GM12878 (cell line): ENCODE measurements at regions not wholly inside any gene's neighbourhood (a gene's known extent, or its start where the extent isn't known, plus 50 kb on each side); places are given as distances from the start of the nearest gene placed in this dataset.
A peak's percentile ranks its signal among the peaks of the same experiment; 100 is the strongest.

Experiments used
- ATAC-seq: fragments of 200-7000 bp; cut with Tn5 transposase; 3 replicates; pipeline ENCODE4 v1.9.1; 2020; ENCODE audit warnings: mild to moderate bottlenecking, moderate library complexity
- BruUV-seq: library from RNA; stranded (reverse); fragments of 400-500 nt; replicated peaks from 2 replicates; lab custom pipeline; 2021; lab: Mats Ljungman, UMichigan
- CTCF ChIA-PET: fragments of 300-600 bp; sonication (Branson Sonifier 250); formaldehyde crosslinking; extraction: SDS; loops from one replicate; lab custom pipeline; 2021; ENCODE audit warnings: inconsistent platforms; lab: Yijun Ruan, JAX
- POLR2A ChIA-PET: fragments of 350-600 bp; formaldehyde crosslinking; extraction: SDS; loops from one replicate; lab custom pipeline; 2021; ENCODE audit warnings: inconsistent platforms; lab: Charles Lee
- RAD21 ChIA-PET: fragments of 300-600 bp; sonication (Branson Sonifier 250); formaldehyde crosslinking; loops from one replicate; lab custom pipeline; 2023; ENCODE audit warnings: antibody characterized with exemption; ENCODE audit not compliant: unreplicated experiment; lab: Charles Lee
- SMC1A ChIA-PET: fragments of 300-600 bp; sonication (Branson Sonifier 250); formaldehyde crosslinking; loops from one replicate; lab custom pipeline; 2023; ENCODE audit not compliant: unreplicated experiment, uncharacterized antibody; lab: Charles Lee
- DNase-seq: peaks from one replicate; pipeline ENCODE4 v3.0.0-alpha.2; 2011; ENCODE audit warnings: low read depth, low spot score
- FAIRE-seq: peaks from 3 replicates; lab custom pipeline; 2011; peaks lifted over from hg19 to GRCh38; lab: Jason Lieb, UNC
- H2AFZ ChIP-seq: 2 replicates; pipeline ENCODE4 v1.6.0; 2011; ENCODE audit warnings: low read depth, low read length, control low read depth; ENCODE audit not compliant: control insufficient read depth
- H3K27ac ChIP-seq: 2 replicates; pipeline ENCODE4 v1.5.1; 2011; ENCODE audit warnings: control low read depth; ENCODE audit not compliant: control insufficient read depth, insufficient read depth
- H3K27me3 ChIP-seq, 2 experiments: replicated peaks in 1 of 2; 2 replicates each; pipeline versions ENCODE4 v1.6.0 to v1.6.1; 2011; ENCODE audit warnings: low read length in 1 of 2; ENCODE audit not compliant: control insufficient read depth in 2 of 2, insufficient read depth in 2 of 2
- H3K36me3 ChIP-seq, 2 experiments: 2 replicates each; pipeline ENCODE4 v1.5.1; 2011; ENCODE audit warnings: low read length in 1 of 2; ENCODE audit not compliant: control insufficient read depth in 2 of 2, insufficient read depth in 2 of 2
- H3K4me1 ChIP-seq: 2 replicates; pipeline ENCODE4 v1.6.1; 2011; ENCODE audit warnings: mild to moderate bottlenecking, low read length, moderate library complexity, mixed read lengths; ENCODE audit not compliant: control insufficient read depth, insufficient read depth
- H3K4me2 ChIP-seq: 2 replicates; pipeline ENCODE4 v1.6.0; 2011; ENCODE audit warnings: control low read depth; ENCODE audit not compliant: control insufficient read depth, insufficient read depth
- H3K4me3 ChIP-seq: fragments of 200-600 bp; sonication (generic); 2 replicates; pipeline ENCODE4 v1.5.1; 2016
- H3K79me2 ChIP-seq: 2 replicates; pipeline ENCODE4 v1.6.0; 2011; ENCODE audit warnings: low read length; ENCODE audit not compliant: control insufficient read depth, insufficient read depth
- H3K9ac ChIP-seq: 2 replicates; pipeline ENCODE4 v1.8.0; 2011; ENCODE audit warnings: low read length, control low read depth, mixed read lengths; ENCODE audit not compliant: control insufficient read depth, insufficient read depth
- H3K9me3 ChIP-seq: replicated peaks from 3 replicates; pipeline ENCODE4 v1.5.1; 2011; ENCODE audit warnings: mild to moderate bottlenecking, low read length; ENCODE audit not compliant: control insufficient read depth, insufficient read depth
- H4K20me1 ChIP-seq: 2 replicates; pipeline ENCODE4 v1.6.0; 2011; ENCODE audit not compliant: control insufficient read depth, insufficient read depth
- BHLHE40 ChIP-seq, 2 experiments: fragments of 450-650 bp in 1 of 2; IDR thresholded peaks; 2 replicates each; pipeline ENCODE4 v1.6.1; 2011 to 2017; ENCODE audit warnings: low read depth in 2 of 2, borderline replicate concordance in 1 of 2, improper control_type of control experiment in 1 of 2, low read length in 1 of 2, mild to moderate bottlenecking in 1 of 2
- IKZF1 ChIP-seq: fragments of 450-650 bp; conservative IDR thresholded peaks from 2 replicates; pipeline ENCODE4 v1.6.1; 2017; ENCODE audit warnings: antibody characterized with exemption, mild to moderate bottlenecking
- PAX8 ChIP-seq: fragments of 450-650 bp; IDR thresholded peaks from 2 replicates; pipeline ENCODE4 v1.6.1; 2017; ENCODE audit warnings: mild to moderate bottlenecking, moderate library complexity
- SMAD1 ChIP-seq: fragments of 450-650 bp; IDR thresholded peaks from 2 replicates; pipeline ENCODE4 v1.6.1; 2018; ENCODE audit warnings: mild to moderate bottlenecking, low read depth; ENCODE audit not compliant: partially characterized antibody
- TAF1 ChIP-seq: IDR thresholded peaks from 2 replicates; pipeline ENCODE4 v1.6.1; 2011; ENCODE audit warnings: mild to moderate bottlenecking, low read depth, low read length, borderline replicate concordance
- ZNF592 ChIP-seq: fragments of 450-650 bp; IDR thresholded peaks from 2 replicates; pipeline ENCODE4 v1.6.1; 2017; ENCODE audit warnings: mild to moderate bottlenecking, moderate library complexity
- ZNF622 ChIP-seq: fragments of 450-650 bp; IDR thresholded peaks from 2 replicates; pipeline ENCODE4 v1.6.1; 2017; ENCODE audit warnings: mild to moderate bottlenecking, inconsistent platforms
- WGBS: methylation state at CpG from one replicate; pipeline ENCODE4 v1.1.6; 2016; ENCODE audit warnings: low lambda C conversion rate; ENCODE audit not compliant: insufficient replicate concordance, insufficient coverage; ENCODE audit errors: missing lambda C conversion rate; 5-methylcytosine and 5-hydroxymethylcytosine counted together
- in situ Hi-C: fragments of 300-500 bp; cut with MboI; formaldehyde crosslinking; loops from 9 replicates; pipeline ENCODE4 v1.14.3; 2018; ENCODE audit warnings: mixed read lengths
- intact Hi-C: fragments of 100-400 bp; cut with micrococcal nuclease; formaldehyde crosslinking; loops from one replicate; pipeline ENCODE4 v1.14.2; 2022; ENCODE audit not compliant: unreplicated experiment

GRCh38 chr6:26194816-26195375, 107.7 kb downstream of the HFE start:
- POLR2A ChIA-PET: interaction anchor here (0.6 to 8.5 kb wide), 16 partner anchors 8 to 1624 kb away, joined by 3 to 109 read pairs (median 4); a partner anchor contains a TSS
- TF ChIP-seq IKZF1 (0 out of 2 replicates have a peak, but pooled peaks have one; percentile 4), BHLHE40 (IDR thresholded peaks at IDR 0.05; ENCODE audit: borderline replicate concordance in 1 of 2, low read depth in 2 of 2, low read length in 1 of 2) (0 out of 4 replicates have a peak, but pooled peaks of 1 of the 2 experiments have one; percentile 8), PAX8 (0 out of 2 replicates have a peak, but pooled peaks have one; percentile 20), ZNF592 (no peak), TAF1 (no peak), SMAD1 (peak; percentile 16), ZNF622 (no peak)
- no peaks in the 10 kb centered on the region for H3K9me3 ChIP-seq
- no TSS peak for BruUV-seq
- RAD21 ChIA-PET: interaction anchor here (1.0 to 4.7 kb wide), 7 partner anchors 11 to 76 kb away, joined by 3 to 23 read pairs (median 4); a partner anchor contains a TSS
- no peaks in the 10 kb centered on the region for H3K27me3 ChIP-seq
- 2% methylated on average over 8 of the region's 8 CpGs for WGBS
- H3K27ac ChIP-seq: peak overlapping the region; percentile 80
- CTCF ChIA-PET: interaction anchor here (0.6 to 6.4 kb wide), 9 partner anchors 8 to 1617 kb away, joined by 3 to 35 read pairs (median 4); a partner anchor contains a TSS
- no peak overlapping the region; the same call in 1 of the 2 replicates for H2AFZ ChIP-seq
- in situ Hi-C loops: loop anchor here (5.0 to 10.0 kb wide), 4 partner anchors 73 to 1697 kb away; a partner anchor contains a TSS
- SMC1A ChIA-PET: interaction anchor here (0.6 to 5.2 kb wide), 11 partner anchors 8 to 1643 kb away, joined by 3 to 32 read pairs (median 3); a partner anchor contains a TSS
- intact Hi-C loops: loop anchor here (5.0 kb wide), 5 partner anchors 93 to 1697 kb away; a partner anchor contains a TSS
- ATAC-seq: no peak
- peak overlapping the region; percentile 73 for H3K4me3 ChIP-seq
- no peaks in the 10 kb centered on the region for H3K4me1 ChIP-seq
- H3K79me2 ChIP-seq: peaks cover 38% of the 10 kb centered on the region
- no peaks in the 10 kb centered on the region for H3K36me3 ChIP-seq
- no peak for FAIRE-seq
- H3K9ac ChIP-seq: peak overlapping the region; percentile 96
- no peaks in the 10 kb centered on the region; the same call in 1 of the 2 replicates for H4K20me1 ChIP-seq
- no peak for DNase-seq
- peak overlapping the region; percentile 87 for H3K4me2 ChIP-seq
